ENCODE measurements at regions not wholly inside any gene's neighbourhood (a gene's known extent, or its start where the extent isn't known, plus 50 kb on each side); places are given as distances from the start of the nearest gene placed in this dataset.

DNA sequence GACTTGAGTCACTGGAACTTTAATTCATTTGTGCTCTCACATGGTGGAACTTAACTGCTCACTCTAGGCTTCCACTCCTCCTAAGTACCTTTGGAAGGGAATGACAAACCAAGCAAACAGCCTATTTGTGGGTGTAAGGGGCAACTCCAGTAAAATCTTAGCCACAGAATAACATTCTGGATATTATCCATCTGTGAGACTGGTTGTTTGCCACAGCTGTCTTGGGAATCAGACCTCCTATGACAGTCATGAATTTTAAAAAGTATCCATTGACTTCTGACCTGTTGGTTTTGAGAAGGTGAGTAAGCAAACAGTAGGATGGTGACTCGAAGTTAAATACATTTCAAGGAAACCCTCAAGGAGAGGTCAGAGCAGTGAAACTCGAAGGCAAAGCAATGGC lies 147.3 kb upstream of the CDIN1 start:
- no peak for DNase-seq (ENCODE audit: low spot score in 2 of 2, unreplicated experiment in 2 of 2)
- Mint-ChIP-seq H3K4me3 (no peak overlapping the region), H3K36me3 (no peaks in the 10 kb centered on the region), H3K27me3 (ENCODE audit: low read depth) (no peaks in the 10 kb centered on the region), H3K4me1 (peaks cover 17% of the 10 kb centered on the region), H3K9me3 (no peaks in the 10 kb centered on the region), H3K27ac (no peak overlapping the region)
- TF ChIP-seq, protein P1, sequence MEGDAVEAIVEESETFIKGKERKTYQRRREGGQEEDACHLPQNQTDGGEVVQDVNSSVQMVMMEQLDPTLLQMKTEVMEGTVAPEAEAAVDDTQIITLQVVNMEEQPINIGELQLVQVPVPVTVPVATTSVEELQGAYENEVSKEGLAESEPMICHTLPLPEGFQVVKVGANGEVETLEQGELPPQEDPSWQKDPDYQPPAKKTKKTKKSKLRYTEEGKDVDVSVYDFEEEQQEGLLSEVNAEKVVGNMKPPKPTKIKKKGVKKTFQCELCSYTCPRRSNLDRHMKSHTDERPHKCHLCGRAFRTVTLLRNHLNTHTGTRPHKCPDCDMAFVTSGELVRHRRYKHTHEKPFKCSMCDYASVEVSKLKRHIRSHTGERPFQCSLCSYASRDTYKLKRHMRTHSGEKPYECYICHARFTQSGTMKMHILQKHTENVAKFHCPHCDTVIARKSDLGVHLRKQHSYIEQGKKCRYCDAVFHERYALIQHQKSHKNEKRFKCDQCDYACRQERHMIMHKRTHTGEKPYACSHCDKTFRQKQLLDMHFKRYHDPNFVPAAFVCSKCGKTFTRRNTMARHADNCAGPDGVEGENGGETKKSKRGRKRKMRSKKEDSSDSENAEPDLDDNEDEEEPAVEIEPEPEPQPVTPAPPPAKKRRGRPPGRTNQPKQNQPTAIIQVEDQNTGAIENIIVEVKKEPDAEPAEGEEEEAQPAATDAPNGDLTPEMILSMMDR (IDR thresholded peaks at IDR 0.05; ENCODE audit: unreplicated experiment) = no peak

DNA sequence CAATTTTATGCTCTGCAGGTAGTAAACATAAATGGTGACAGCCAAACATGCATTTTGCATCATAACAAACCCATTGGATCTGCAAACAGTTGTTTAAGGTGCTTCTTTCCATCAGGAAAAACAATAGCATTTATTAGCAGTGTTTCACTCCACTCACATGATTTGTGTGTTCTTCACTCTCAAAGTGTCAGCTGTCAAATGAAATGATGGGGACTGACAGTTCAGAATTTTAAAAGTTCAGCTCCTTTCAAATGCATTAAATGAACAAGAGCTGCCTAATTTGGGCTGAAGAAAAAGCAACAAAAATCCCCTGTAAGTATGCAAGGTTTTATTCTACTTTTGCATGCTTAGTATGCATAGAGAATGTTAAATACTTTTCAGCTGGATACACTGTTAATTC lies 145.2 kb upstream of the CDIN1 start:
- TF ChIP-seq, protein P1 (IDR thresholded peaks at IDR 0.05; ENCODE audit: unreplicated experiment) = no peak
- H3K36me3 Mint-ChIP-seq = no peaks in the 10 kb centered on the region
- no peaks in the 10 kb centered on the region for H3K9me3 Mint-ChIP-seq
- H3K27ac Mint-ChIP-seq = no peak overlapping the region
- no peak for DNase-seq (ENCODE audit: low spot score in 2 of 2, unreplicated experiment in 2 of 2)
- peaks cover 25% of the 10 kb centered on the region for H3K4me1 Mint-ChIP-seq
- no peaks in the 10 kb centered on the region for H3K27me3 Mint-ChIP-seq (ENCODE audit: low read depth)
- no peak overlapping the region for H3K4me3 Mint-ChIP-seq

DNA sequence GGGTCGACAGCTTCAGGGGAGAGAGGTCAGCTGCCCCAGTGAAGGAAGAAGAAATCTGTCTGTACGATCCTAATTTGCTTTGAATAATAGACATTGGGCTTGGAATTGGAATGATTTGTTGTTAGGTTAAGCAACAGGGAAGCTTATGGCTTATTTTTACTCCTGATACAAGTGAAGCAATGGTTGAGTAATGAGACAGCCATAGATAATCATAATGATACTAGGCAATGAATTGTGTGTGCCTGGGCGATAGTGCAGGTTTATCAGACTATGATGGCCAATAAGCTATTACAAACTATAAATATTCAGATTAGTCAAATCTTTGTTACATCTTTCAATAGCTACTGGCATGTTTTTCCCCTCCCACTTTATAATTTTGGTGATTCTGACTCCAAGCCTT lies 140.9 kb upstream of the CDIN1 start:
- Mint-ChIP-seq H3K4me1 (peaks cover 15% of the 10 kb centered on the region), H3K27ac (peak overlapping the region; percentile 31)
- TF ChIP-seq, protein P1 (IDR thresholded peaks at IDR 0.05; ENCODE audit: unreplicated experiment) = no peak

DNA sequence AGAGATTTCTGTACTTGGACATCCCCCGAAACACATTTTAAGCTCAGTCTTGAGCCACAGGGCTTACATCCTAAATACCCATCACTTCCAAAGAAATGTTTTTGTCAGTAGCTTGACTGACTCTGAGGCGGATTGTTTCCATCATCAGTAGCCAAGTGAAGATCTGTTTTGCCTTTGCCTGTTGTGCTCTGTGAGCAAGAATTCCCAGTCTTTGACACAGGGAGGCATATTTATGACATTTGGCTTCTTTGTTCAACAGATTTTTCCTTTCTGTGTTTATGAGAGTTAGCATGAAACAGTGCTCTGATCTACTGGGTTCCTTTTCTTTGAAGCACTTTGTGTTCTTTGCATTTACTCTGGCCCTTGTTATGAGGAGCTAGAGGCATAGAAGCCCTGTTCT lies 132.1 kb upstream of the CDIN1 start:
- no peak for DNase-seq (ENCODE audit: low spot score in 2 of 2, unreplicated experiment in 2 of 2)
- no peak overlapping the region for H3K4me3 Mint-ChIP-seq
- TF ChIP-seq, protein P1 (IDR thresholded peaks at IDR 0.05; ENCODE audit: unreplicated experiment) = no peak
- no peak overlapping the region for H3K27ac Mint-ChIP-seq
- H3K27me3 Mint-ChIP-seq (ENCODE audit: low read depth) = no peaks in the 10 kb centered on the region
- peaks cover 14% of the 10 kb centered on the region for H3K4me1 Mint-ChIP-seq
- H3K36me3 Mint-ChIP-seq = no peaks in the 10 kb centered on the region
- H3K9me3 Mint-ChIP-seq = no peaks in the 10 kb centered on the region

More for the DNA sequence above, 140.9 kb upstream of the CDIN1 start:
- H3K27me3 Mint-ChIP-seq (ENCODE audit: low read depth) = no peaks in the 10 kb centered on the region
- no peaks in the 10 kb centered on the region for H3K9me3 Mint-ChIP-seq
- no peak for DNase-seq (ENCODE audit: low spot score in 2 of 2, unreplicated experiment in 2 of 2)
- H3K4me3 Mint-ChIP-seq = no peak overlapping the region
- H3K36me3 Mint-ChIP-seq = no peaks in the 10 kb centered on the region

DNA sequence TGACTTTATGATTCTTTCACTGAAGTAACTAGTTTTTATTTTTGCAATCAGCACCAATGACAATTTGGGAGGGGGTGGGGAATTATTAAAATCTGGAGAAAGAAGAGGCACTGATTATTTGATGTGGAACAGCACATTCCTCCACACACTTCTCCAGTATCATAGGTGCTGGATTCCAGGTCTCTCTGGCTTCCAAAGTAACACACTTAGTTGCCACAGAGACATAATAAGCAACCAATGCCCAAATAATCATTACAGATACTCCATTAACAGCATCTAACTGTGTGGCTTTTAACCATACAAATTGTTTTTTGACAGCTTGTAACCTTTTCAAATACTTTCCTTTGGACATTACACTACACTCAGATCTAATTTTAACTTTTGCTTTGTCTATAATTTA lies 131.0 kb upstream of the CDIN1 start:
- no peaks in the 10 kb centered on the region for H3K27me3 Mint-ChIP-seq (ENCODE audit: low read depth)
- no peaks in the 10 kb centered on the region for H3K9me3 Mint-ChIP-seq
- DNase-seq (ENCODE audit: low spot score in 2 of 2, unreplicated experiment in 2 of 2) = no peak
- no peaks in the 10 kb centered on the region for H3K36me3 Mint-ChIP-seq
- H3K27ac Mint-ChIP-seq = no peak overlapping the region
- peaks cover 14% of the 10 kb centered on the region for H3K4me1 Mint-ChIP-seq
- no peak overlapping the region for H3K4me3 Mint-ChIP-seq
- TF ChIP-seq, protein P1 (IDR thresholded peaks at IDR 0.05; ENCODE audit: unreplicated experiment) = no peak

DNA sequence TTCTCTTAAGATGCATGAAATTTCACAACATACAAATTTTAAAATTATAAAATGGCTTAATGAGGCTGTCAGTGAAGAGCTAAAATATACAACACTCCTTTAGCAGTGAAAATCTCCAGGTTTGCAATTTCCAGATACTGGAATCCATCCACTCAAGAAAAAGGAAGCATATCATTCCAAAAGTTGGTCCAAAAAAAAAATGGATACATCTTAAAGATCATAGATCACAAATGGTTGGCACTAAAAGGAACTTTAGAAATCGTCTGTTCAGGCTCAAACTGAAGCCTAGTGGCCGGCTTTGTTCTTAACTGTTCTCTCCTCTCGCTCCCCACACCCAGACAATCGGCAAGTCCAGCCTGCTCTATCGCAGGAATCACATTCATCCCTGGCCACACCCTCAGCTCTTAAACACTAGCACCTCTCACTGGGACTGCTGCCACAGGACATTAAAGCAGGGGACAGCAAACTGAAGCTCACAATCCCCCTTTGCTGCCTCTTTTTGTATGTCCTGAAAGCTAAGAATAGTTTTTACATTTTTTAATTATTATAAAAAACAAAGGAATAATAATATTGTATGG lies 130.3 kb upstream of the CDIN1 start:
- H3K27ac Mint-ChIP-seq = peak overlapping the region; percentile 5
- TF ChIP-seq, protein P1 (IDR thresholded peaks at IDR 0.05; ENCODE audit: unreplicated experiment) = no peak
- no peaks in the 10 kb centered on the region for H3K27me3 Mint-ChIP-seq (ENCODE audit: low read depth)
- DNase-seq (ENCODE audit: low spot score in 2 of 2, unreplicated experiment in 2 of 2) = no peak
- no peaks in the 10 kb centered on the region for H3K9me3 Mint-ChIP-seq
- peaks cover 11% of the 10 kb centered on the region for H3K4me1 Mint-ChIP-seq
- H3K36me3 Mint-ChIP-seq = no peaks in the 10 kb centered on the region
- H3K4me3 Mint-ChIP-seq = no peak overlapping the region

Data from mesothelial cell of epicardium (in vitro differentiated cells).